ENCODE measurements at regions not wholly inside any gene's neighbourhood (a gene's known extent, or its start where the extent isn't known, plus 50 kb on each side); places are given as distances from the start of the nearest gene placed in this dataset.

DNA sequence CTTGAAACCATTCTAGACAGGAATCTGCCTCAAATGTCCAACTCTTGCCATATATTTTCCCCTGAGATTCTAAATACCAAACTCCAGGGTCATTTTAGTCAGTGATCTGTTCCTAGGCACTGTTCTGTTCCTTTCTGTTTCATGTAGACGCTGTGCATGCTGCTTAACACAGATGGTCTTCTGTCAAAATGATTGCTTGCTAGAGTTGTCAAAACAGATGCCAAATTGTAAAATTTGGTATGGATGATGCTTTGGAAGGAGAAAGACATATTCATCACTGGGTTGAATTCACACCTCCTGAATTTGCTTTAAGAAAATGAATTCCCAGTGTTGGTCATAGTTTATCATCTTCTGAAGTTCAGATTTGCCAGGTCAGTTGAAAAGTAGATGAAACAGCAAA, 425.9 kb downstream of the ETS1 start:
- no peaks in the 10 kb centered on the region for H3K27me3 ChIP-seq (ENCODE audit: insufficient read depth, low read length, poor library complexity, severe bottlenecking)
- peaks cover 25% of the 10 kb centered on the region for H3K4me1 ChIP-seq (ENCODE audit: insufficient read depth, low read length, poor library complexity, severe bottlenecking)
- H2AFZ ChIP-seq (ENCODE audit: low read length): no peak overlapping the region
- no peaks in the 10 kb centered on the region for H4K20me1 ChIP-seq (ENCODE audit: insufficient read depth, low read length, poor library complexity, severe bottlenecking)
- H3K36me3 ChIP-seq (ENCODE audit: insufficient read depth, low read length): no peaks in the 10 kb centered on the region
- TF ChIP-seq CTCF (conservative IDR thresholded peaks at IDR 0.05; ENCODE audit: low read length) (no peak), EZH2phosphoT487 (IDR thresholded peaks at IDR 0.05; ENCODE audit: borderline replicate concordance) (no peak)
- no peak overlapping the region for H3K4me3 ChIP-seq (ENCODE audit: low read length, poor library complexity, severe bottlenecking)
- no peaks in the 10 kb centered on the region for H3K9me3 ChIP-seq (ENCODE audit: insufficient read depth, low read depth, low read length)
- H3K9ac ChIP-seq (ENCODE audit: low read depth, low read length, poor library complexity, severe bottlenecking): no peak overlapping the region
- H3F3A ChIP-seq (ENCODE audit: low read depth): no peaks in the 10 kb centered on the region
- no peaks in the 10 kb centered on the region for H3K79me2 ChIP-seq (ENCODE audit: insufficient read depth, low read length)
- H3K9me2 ChIP-seq (replicated peaks; ENCODE audit: low read depth, low read length): no peaks in the 10 kb centered on the region
- H3K4me2 ChIP-seq (ENCODE audit: low read depth, low read length, poor library complexity, severe bottlenecking): no peak overlapping the region

DNA sequence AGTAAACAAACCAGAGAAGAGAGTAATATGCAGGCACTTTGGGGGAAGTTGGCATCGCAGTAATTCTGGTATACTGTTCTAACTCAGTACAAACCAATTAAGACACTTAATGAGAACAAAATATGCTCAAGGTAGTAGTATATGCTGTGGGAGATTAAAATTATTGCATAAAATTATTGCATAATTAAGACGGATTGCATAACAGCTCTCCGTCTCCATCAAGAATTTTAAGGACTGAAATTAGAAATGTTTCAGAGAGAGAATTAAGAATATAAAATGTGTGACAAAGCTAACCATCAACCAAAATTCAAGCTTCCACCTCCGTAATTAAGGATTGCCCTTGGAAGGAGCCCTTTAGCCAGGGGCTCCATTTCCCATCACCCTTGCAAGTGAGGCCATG, 428.5 kb downstream of the ETS1 start:
- no peaks in the 10 kb centered on the region for H3K27me3 ChIP-seq (ENCODE audit: insufficient read depth, low read length, poor library complexity, severe bottlenecking)
- no peak overlapping the region for H3K9ac ChIP-seq (ENCODE audit: low read depth, low read length, poor library complexity, severe bottlenecking)
- H3K4me3 ChIP-seq (ENCODE audit: low read length, poor library complexity, severe bottlenecking): no peak overlapping the region
- no peaks in the 10 kb centered on the region for H3K9me3 ChIP-seq (ENCODE audit: insufficient read depth, low read depth, low read length)
- no peaks in the 10 kb centered on the region for H3K79me2 ChIP-seq (ENCODE audit: insufficient read depth, low read length)
- no peaks in the 10 kb centered on the region for H3K36me3 ChIP-seq (ENCODE audit: insufficient read depth, low read length)
- no peaks in the 10 kb centered on the region for H3F3A ChIP-seq (ENCODE audit: low read depth)
- no peak overlapping the region for H3K4me2 ChIP-seq (ENCODE audit: low read depth, low read length, poor library complexity, severe bottlenecking)
- 0 out of 2 replicates have a peak overlapping the region, but pooled peaks have one; percentile 25 for H2AFZ ChIP-seq (ENCODE audit: low read length)
- no peaks in the 10 kb centered on the region for H4K20me1 ChIP-seq (ENCODE audit: insufficient read depth, low read length, poor library complexity, severe bottlenecking)
- H3K4me1 ChIP-seq (ENCODE audit: insufficient read depth, low read length, poor library complexity, severe bottlenecking): peaks cover 11% of the 10 kb centered on the region
- no peaks in the 10 kb centered on the region for H3K9me2 ChIP-seq (replicated peaks; ENCODE audit: low read depth, low read length)
- TF ChIP-seq EZH2phosphoT487 (IDR thresholded peaks at IDR 0.05; ENCODE audit: borderline replicate concordance) (no peak), CTCF (conservative IDR thresholded peaks at IDR 0.05; ENCODE audit: low read length) (no peak)

- peak overlapping the region; percentile 67 for H3K4me3 ChIP-seq (ENCODE audit: low read length, poor library complexity, severe bottlenecking)
- H3K36me3 ChIP-seq (ENCODE audit: insufficient read depth, low read length): no peaks in the 10 kb centered on the region
- peaks cover 11% of the 10 kb centered on the region for H3K4me1 ChIP-seq (ENCODE audit: insufficient read depth, low read length, poor library complexity, severe bottlenecking)
- no peaks in the 10 kb centered on the region for H3K9me2 ChIP-seq (replicated peaks; ENCODE audit: low read depth, low read length)
- peak overlapping the region; percentile 33 for H3K9ac ChIP-seq (ENCODE audit: low read depth, low read length, poor library complexity, severe bottlenecking)
- no peaks in the 10 kb centered on the region for H3K79me2 ChIP-seq (ENCODE audit: insufficient read depth, low read length)
- H3K9me3 ChIP-seq (ENCODE audit: insufficient read depth, low read depth, low read length): no peaks in the 10 kb centered on the region
- no peaks in the 10 kb centered on the region for H3F3A ChIP-seq (ENCODE audit: low read depth)
- no peaks in the 10 kb centered on the region for H4K20me1 ChIP-seq (ENCODE audit: insufficient read depth, low read length, poor library complexity, severe bottlenecking)
- H3K4me2 ChIP-seq (ENCODE audit: low read depth, low read length, poor library complexity, severe bottlenecking): peak overlapping the region; percentile 60
- TF ChIP-seq EZH2phosphoT487 (IDR thresholded peaks at IDR 0.05; ENCODE audit: borderline replicate concordance) (no peak), CTCF (conservative IDR thresholded peaks at IDR 0.05; ENCODE audit: low read length) (peak; percentile 100)
- no peaks in the 10 kb centered on the region for H3K27me3 ChIP-seq (ENCODE audit: insufficient read depth, low read length, poor library complexity, severe bottlenecking)
- peak overlapping the region; percentile 91 for H2AFZ ChIP-seq (ENCODE audit: low read length)
Observed at GRCh38 chr11:128157423-128158298, 429.7 kb downstream of the ETS1 start.
